ENCODE measurements at regions not wholly inside any gene's neighbourhood (a gene's known extent, or its start where the extent isn't known, plus 50 kb on each side); places are given as distances from the start of the nearest gene placed in this dataset.

- TF ChIP-seq, protein P1, sequence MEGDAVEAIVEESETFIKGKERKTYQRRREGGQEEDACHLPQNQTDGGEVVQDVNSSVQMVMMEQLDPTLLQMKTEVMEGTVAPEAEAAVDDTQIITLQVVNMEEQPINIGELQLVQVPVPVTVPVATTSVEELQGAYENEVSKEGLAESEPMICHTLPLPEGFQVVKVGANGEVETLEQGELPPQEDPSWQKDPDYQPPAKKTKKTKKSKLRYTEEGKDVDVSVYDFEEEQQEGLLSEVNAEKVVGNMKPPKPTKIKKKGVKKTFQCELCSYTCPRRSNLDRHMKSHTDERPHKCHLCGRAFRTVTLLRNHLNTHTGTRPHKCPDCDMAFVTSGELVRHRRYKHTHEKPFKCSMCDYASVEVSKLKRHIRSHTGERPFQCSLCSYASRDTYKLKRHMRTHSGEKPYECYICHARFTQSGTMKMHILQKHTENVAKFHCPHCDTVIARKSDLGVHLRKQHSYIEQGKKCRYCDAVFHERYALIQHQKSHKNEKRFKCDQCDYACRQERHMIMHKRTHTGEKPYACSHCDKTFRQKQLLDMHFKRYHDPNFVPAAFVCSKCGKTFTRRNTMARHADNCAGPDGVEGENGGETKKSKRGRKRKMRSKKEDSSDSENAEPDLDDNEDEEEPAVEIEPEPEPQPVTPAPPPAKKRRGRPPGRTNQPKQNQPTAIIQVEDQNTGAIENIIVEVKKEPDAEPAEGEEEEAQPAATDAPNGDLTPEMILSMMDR (IDR thresholded peaks at IDR 0.05; ENCODE audit: low read depth, low read length), result no peak
- TF ChIP-seq EZH2phosphoT487 (IDR thresholded peaks at IDR 0.05; ENCODE audit: low read depth), result no peak
Measured at GRCh38 chr13:70330697-70331361, 222.6 kb upstream of the KLHL1 start.

Measured in OCI-LY3 (cell line).